HG03460 (cell line): ENCODE measurements at regions not wholly inside any gene's neighbourhood (a gene's known extent, or its start where the extent isn't known, plus 50 kb on each side); places are given as distances from the start of the nearest gene placed in this dataset.

ENCODE experiments used
- ATAC-seq: cut with Tn5 transposase; IDR thresholded peaks from one replicate; pipeline ENCODE4 v1.9.1; 2021; ENCODE audit not compliant: unreplicated experiment

GRCh38 chr21:36532769-36533467 is 53.0 kb upstream of the CLDN14 start:
- no peak for ATAC-seq

GRCh38 chr21:36533468-36533848 is 53.5 kb upstream of the CLDN14 start:
- no peak for ATAC-seq

GRCh38 chr21:36534656-36535055 is 54.7 kb upstream of the CLDN14 start:
- ATAC-seq, result no peak

- ATAC-seq, result peak; percentile 79
These were observed 55.8 kb upstream of the CLDN14 start for GRCh38 chr21:36535618-36536241.

- ATAC-seq, result no peak
These were observed 58.8 kb upstream of the CLDN14 start for GRCh38 chr21:36538761-36539160.

- no peak for ATAC-seq
These were observed 59.7 kb upstream of the CLDN14 start for GRCh38 chr21:36539434-36540150.

GRCh38 chr21:36540700-36541099 is 60.8 kb upstream of the CLDN14 start:
- ATAC-seq, result no peak

- ATAC-seq, result no peak
These were observed 61.8 kb upstream of the CLDN14 start for GRCh38 chr21:36541721-36542139.

- ATAC-seq, result peak; percentile 67
These were observed 62.6 kb upstream of the CLDN14 start for GRCh38 chr21:36542312-36543101.

- no peak for ATAC-seq
These were observed 64.0 kb upstream of the CLDN14 start for GRCh38 chr21:36543924-36544323.

GRCh38 chr21:36544545-36544944 is 64.6 kb upstream of the CLDN14 start:
- ATAC-seq, result no peak

- no peak for ATAC-seq
These were observed 66.0 kb upstream of the CLDN14 start for GRCh38 chr21:36545776-36546511.

- ATAC-seq, result no peak
These were observed 67.5 kb upstream of the CLDN14 start for GRCh38 chr21:36547464-36547863.

GRCh38 chr21:36548866-36549265 is 68.9 kb upstream of the CLDN14 start:
- no peak for ATAC-seq

GRCh38 chr21:36549470-36549869 is 69.5 kb upstream of the CLDN14 start:
- no peak for ATAC-seq

GRCh38 chr21:36550761-36551160 is 70.8 kb upstream of the CLDN14 start:
- no peak for ATAC-seq

GRCh38 chr21:36551321-36551720 is 71.4 kb upstream of the CLDN14 start:
- ATAC-seq, result no peak

- ATAC-seq, result no peak
These were observed 72.0 kb upstream of the CLDN14 start for GRCh38 chr21:36551731-36552433.

- no peak for ATAC-seq
These were observed 72.5 kb upstream of the CLDN14 start for GRCh38 chr21:36552434-36552785.

GRCh38 chr21:36553406-36553805 is 73.5 kb upstream of the CLDN14 start:
- ATAC-seq, result no peak
